Choroid plexus epithelial cell (primary cell): ENCODE measurements at regions not wholly inside any gene's neighbourhood (a gene's known extent, or its start where the extent isn't known, plus 50 kb on each side); places are given as distances from the start of the nearest gene placed in this dataset.

Source experiments
- DNase-seq: peaks from one replicate; pipeline ENCODE4 v3.0.0-alpha.2; 2010; ENCODE audit warnings: low read depth
- H3K4me3 ChIP-seq: 2 replicates; pipeline ENCODE4 v1.5.1; 2011; ENCODE audit warnings: low read depth, mild to moderate bottlenecking, control low read depth, low read length, moderate library complexity
- CTCF ChIP-seq: conservative IDR thresholded peaks from 2 replicates; pipeline ENCODE4 v1.5.1; 2011; ENCODE audit warnings: low read depth, mild to moderate bottlenecking, control low read depth, inconsistent platforms, low read length, moderate library complexity

DNA sequence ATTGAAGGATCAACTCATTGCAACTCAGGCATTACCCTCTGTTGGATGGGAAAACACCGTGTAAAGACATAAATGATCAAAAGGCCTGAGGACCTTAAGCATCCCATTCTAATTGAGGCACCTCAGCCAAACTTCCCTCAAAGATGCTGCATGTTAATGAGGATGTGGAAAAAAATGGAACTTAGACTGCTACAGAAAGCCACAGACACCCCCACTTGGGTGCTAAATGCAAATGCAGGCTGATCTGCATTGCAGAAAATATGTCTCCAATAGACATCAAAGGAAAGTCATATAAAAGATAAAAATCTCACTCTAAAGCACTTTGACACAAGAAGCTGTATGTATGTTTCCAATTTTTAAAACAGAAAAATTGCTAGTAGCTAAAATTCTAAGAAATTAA lies 504.7 kb downstream of the KCNJ3 start:
- no peak for TF ChIP-seq CTCF
- no peak for DNase-seq
- H3K4me3 ChIP-seq = no peak overlapping the region

GRCh38 chr2:155200753-155201152 lies 502.3 kb downstream of the KCNJ3 start:
- no peak overlapping the region for H3K4me3 ChIP-seq
- no peak for DNase-seq
- TF ChIP-seq CTCF = no peak

- DNase-seq = no peak
- H3K4me3 ChIP-seq = no peak overlapping the region
- TF ChIP-seq CTCF = no peak
These were observed 491.8 kb downstream of the KCNJ3 start for GRCh38 chr2:155190342-155190741.

GRCh38 chr2:155178921-155179320 lies 480.4 kb downstream of the KCNJ3 start:
- DNase-seq = no peak
- no peak overlapping the region for H3K4me3 ChIP-seq
- no peak for TF ChIP-seq CTCF

- no peak overlapping the region for H3K4me3 ChIP-seq
- no peak for TF ChIP-seq CTCF
- no peak for DNase-seq
These were observed 477.9 kb downstream of the KCNJ3 start for GRCh38 chr2:155176345-155176744.

- TF ChIP-seq CTCF = no peak
- no peak overlapping the region for H3K4me3 ChIP-seq
- DNase-seq = no peak
These were observed 470.8 kb downstream of the KCNJ3 start for GRCh38 chr2:155169317-155169716.

GRCh38 chr2:155162494-155162893 lies 464.0 kb downstream of the KCNJ3 start:
- TF ChIP-seq CTCF = no peak
- no peak overlapping the region for H3K4me3 ChIP-seq
- DNase-seq = no peak
